Fibroblast of lung (primary cell): ENCODE measurements at regions not wholly inside any gene's neighbourhood (a gene's known extent, or its start where the extent isn't known, plus 50 kb on each side); places are given as distances from the start of the nearest gene placed in this dataset.

Experiments
- CTCF ChIP-seq, 2 donors: IDR thresholded peaks in 1 of 2; conservative IDR thresholded peaks in 1 of 2; 1 replicate in 1 of 2; 2 replicates in 1 of 2; pipeline ENCODE4 v1.5.1; 2011 to 2012; ENCODE audit warnings: low read length in 2 of 2, control low read depth in 1 of 2, inconsistent platforms in 1 of 2, low read depth in 1 of 2, mild to moderate bottlenecking in 1 of 2
- EZH2 ChIP-seq: IDR thresholded peaks from 2 replicates; pipeline ENCODE4 v1.5.1; 2012; ENCODE audit warnings: low read length, control low read depth, mild to moderate bottlenecking; ENCODE audit errors: missing control alignments

GRCh38 chrX:45447331-45447730, 246.7 kb upstream of the DIPK2B start:
- TF ChIP-seq CTCF (conservative IDR thresholded peaks at IDR 0.05 in 1 of 2, IDR thresholded peaks at IDR 0.05 in 1 of 2; ENCODE audit: low read depth in 1 of 2, low read length in 2 of 2): no peak
- TF ChIP-seq EZH2: no peak
